ENCODE measurements at regions not wholly inside any gene's neighbourhood (a gene's known extent, or its start where the extent isn't known, plus 50 kb on each side); places are given as distances from the start of the nearest gene placed in this dataset.

DNA sequence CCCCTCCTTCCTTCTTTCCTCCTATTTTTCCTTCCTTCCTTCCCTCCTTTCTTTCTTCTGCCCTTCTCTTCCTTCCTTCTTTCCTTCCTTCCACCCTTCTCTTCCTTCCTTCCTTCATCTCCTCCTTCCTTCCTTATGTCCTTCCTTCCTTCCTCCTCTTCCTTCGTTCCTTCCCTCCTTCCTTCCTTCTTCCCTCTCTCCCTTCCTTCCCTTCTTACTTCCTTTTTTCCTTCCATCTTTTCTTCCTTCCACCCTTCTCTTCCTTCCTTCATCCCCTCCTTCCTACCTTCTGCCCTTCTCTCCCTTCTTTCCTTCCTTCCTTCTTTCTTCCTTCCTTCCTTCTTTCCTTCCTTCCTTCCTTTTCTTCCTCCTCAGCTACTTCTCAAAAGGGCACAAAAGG lies 287.3 kb upstream of the ZNF507 start:
- H2BK12ac ChIP-seq (ENCODE audit: low read length) = no peak overlapping the region
- H2BK5ac ChIP-seq (ENCODE audit: low read length) = no peak overlapping the region
- H2AFZ ChIP-seq (ENCODE audit: low read length) = no peak overlapping the region
- H4K8ac ChIP-seq (ENCODE audit: low read depth, low read length) = no peak overlapping the region
- no peak overlapping the region for H3K14ac ChIP-seq (ENCODE audit: low read length)
- no peak overlapping the region for H3K9ac ChIP-seq (ENCODE audit: low read depth, low read length, poor library complexity)
- no peak overlapping the region for H3K4me2 ChIP-seq (ENCODE audit: insufficient read depth, low read length, poor library complexity, severe bottlenecking)
- H3K18ac ChIP-seq (ENCODE audit: low read length) = no peak overlapping the region
- H3K4ac ChIP-seq (ENCODE audit: low read length) = no peak overlapping the region
- no peaks in the 10 kb centered on the region for H3K36me3 ChIP-seq (replicated peaks in 1 of 2; ENCODE audit: control insufficient read depth in 2 of 2, insufficient read depth in 2 of 2, low read length in 2 of 2)
- no peak overlapping the region for H3K23ac ChIP-seq (ENCODE audit: low read depth, low read length, poor library complexity)
- no peaks in the 10 kb centered on the region for H3K9me3 ChIP-seq (replicated peaks in 1 of 2; ENCODE audit: control insufficient read depth in 2 of 2, insufficient read depth in 1 of 2, low read depth in 1 of 2, low read length in 2 of 2)
- WGBS, 2 donors (ENCODE audit: extremely low coverage in 2 of 2, insufficient read length in 2 of 2, insufficient replicate concordance in 1 of 2) = 40% methylated on average over 1 of the region's 1 CpG; no CpG with 5 or more reads in 1 of the 2 donors
- H3K27ac ChIP-seq (replicated peaks; ENCODE audit: low read length) = no peak overlapping the region
- no peak overlapping the region for H2BK120ac ChIP-seq (ENCODE audit: low read depth, low read length)
- H3K4me3 ChIP-seq (ENCODE audit: low read length in 2 of 2) = no peak overlapping the region
- H3K27me3 ChIP-seq (ENCODE audit: control insufficient read depth in 3 of 3, insufficient read depth in 3 of 3, low read depth in 1 of 3, low read length in 3 of 3) = no peaks in the 10 kb centered on the region
- no peaks in the 10 kb centered on the region for H3K79me1 ChIP-seq (ENCODE audit: low read depth, low read length)
- H2BK15ac ChIP-seq (ENCODE audit: low read length) = no peak overlapping the region
- H4K91ac ChIP-seq (ENCODE audit: low read depth, low read length, poor library complexity) = no peak overlapping the region
- H3K4me1 ChIP-seq (ENCODE audit: control insufficient read depth in 2 of 2, insufficient read depth in 1 of 2, low read depth in 1 of 2, low read length in 2 of 2) = no peaks in the 10 kb centered on the region
- H2AK5ac ChIP-seq (ENCODE audit: low read depth, low read length) = no peak overlapping the region
- DNase-seq (ENCODE audit: low spot score) = no peak

DNA sequence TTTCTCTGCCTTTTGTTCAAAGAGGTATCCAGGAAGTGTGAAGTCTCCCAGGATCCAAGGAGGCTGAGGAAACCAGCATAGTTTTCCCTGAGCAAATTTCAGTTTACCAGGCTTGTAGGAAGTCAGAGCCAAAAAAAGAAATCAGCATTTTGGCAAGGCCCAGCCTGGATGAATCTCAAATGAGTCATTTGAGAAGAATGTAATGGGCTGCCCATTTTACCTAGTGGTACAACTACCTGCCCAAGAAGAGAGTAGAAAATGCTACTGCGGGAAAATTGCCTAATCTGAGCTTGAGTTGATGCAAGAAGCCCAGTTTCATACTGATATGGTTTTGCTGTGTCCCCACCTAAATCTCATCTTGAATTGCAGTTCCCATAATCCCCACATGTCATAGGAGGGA lies 284.1 kb upstream of the ZNF507 start:
- Histone ChIP-seq H2BK12ac (ENCODE audit: low read length) (no peak overlapping the region), H2AK5ac (ENCODE audit: low read depth, low read length) (no peak overlapping the region)
- WGBS, 2 donors (ENCODE audit: extremely low coverage in 2 of 2, insufficient read length in 2 of 2, insufficient replicate concordance in 1 of 2) = no CpG with 5 or more reads among the region's 1 CpG

GRCh38 chr19:32063601-32064000 lies 281.8 kb upstream of the ZNF507 start:
- H4K91ac ChIP-seq (ENCODE audit: low read depth, low read length, poor library complexity) = no peak overlapping the region
- H3K23ac ChIP-seq (ENCODE audit: low read depth, low read length, poor library complexity) = no peak overlapping the region
- H3K4me2 ChIP-seq (ENCODE audit: insufficient read depth, low read length, poor library complexity, severe bottlenecking) = no peak overlapping the region
- H3K27ac ChIP-seq (replicated peaks; ENCODE audit: low read length) = no peak overlapping the region
- H2BK12ac ChIP-seq (ENCODE audit: low read length) = no peak overlapping the region
- H3K4me3 ChIP-seq (ENCODE audit: low read length in 2 of 2) = no peak overlapping the region
- H3K4ac ChIP-seq (ENCODE audit: low read length) = no peak overlapping the region
- no peaks in the 10 kb centered on the region for H3K36me3 ChIP-seq (replicated peaks in 1 of 2; ENCODE audit: control insufficient read depth in 2 of 2, insufficient read depth in 2 of 2, low read length in 2 of 2)
- H2BK5ac ChIP-seq (ENCODE audit: low read length) = no peak overlapping the region
- H4K8ac ChIP-seq (ENCODE audit: low read depth, low read length) = no peak overlapping the region
- H3K27me3 ChIP-seq (ENCODE audit: control insufficient read depth in 3 of 3, insufficient read depth in 3 of 3, low read depth in 1 of 3, low read length in 3 of 3) = no peaks in the 10 kb centered on the region
- H3K18ac ChIP-seq (ENCODE audit: low read length) = no peak overlapping the region
- H2BK120ac ChIP-seq (ENCODE audit: low read depth, low read length) = no peak overlapping the region
- no peaks in the 10 kb centered on the region for H3K79me1 ChIP-seq (ENCODE audit: low read depth, low read length)
- no peak for DNase-seq (ENCODE audit: low spot score)
- no CpG with 5 or more reads among the region's 10 CpGs for WGBS, 2 donors (ENCODE audit: extremely low coverage in 2 of 2, insufficient read length in 2 of 2, insufficient replicate concordance in 1 of 2)
- H3K9ac ChIP-seq (ENCODE audit: low read depth, low read length, poor library complexity) = no peak overlapping the region
- H3K4me1 ChIP-seq (ENCODE audit: control insufficient read depth in 2 of 2, insufficient read depth in 1 of 2, low read depth in 1 of 2, low read length in 2 of 2) = peaks cover 0 to 2% of the 10 kb centered on the region in 2 donors
- H2AK5ac ChIP-seq (ENCODE audit: low read depth, low read length) = no peak overlapping the region
- no peak overlapping the region for H2AFZ ChIP-seq (ENCODE audit: low read length)
- H3K9me3 ChIP-seq (replicated peaks in 1 of 2; ENCODE audit: control insufficient read depth in 2 of 2, insufficient read depth in 1 of 2, low read depth in 1 of 2, low read length in 2 of 2) = no peaks in the 10 kb centered on the region
- no peak overlapping the region for H2BK15ac ChIP-seq (ENCODE audit: low read length)
- H3K14ac ChIP-seq (ENCODE audit: low read length) = no peak overlapping the region

More for the DNA sequence above, 284.1 kb upstream of the ZNF507 start:
- Histone ChIP-seq H3K18ac (ENCODE audit: low read length) (no peak overlapping the region), H3K27ac (replicated peaks; ENCODE audit: low read length) (no peak overlapping the region), H3K23ac (ENCODE audit: low read depth, low read length, poor library complexity) (no peak overlapping the region), H2BK120ac (ENCODE audit: low read depth, low read length) (no peak overlapping the region), H3K27me3 (ENCODE audit: control insufficient read depth in 3 of 3, insufficient read depth in 3 of 3, low read depth in 1 of 3, low read length in 3 of 3) (no peaks in the 10 kb centered on the region), H3K9me3 (replicated peaks in 1 of 2; ENCODE audit: control insufficient read depth in 2 of 2, insufficient read depth in 1 of 2, low read depth in 1 of 2, low read length in 2 of 2) (no peaks in the 10 kb centered on the region), H4K91ac (ENCODE audit: low read depth, low read length, poor library complexity) (no peak overlapping the region), H3K79me1 (ENCODE audit: low read depth, low read length) (no peaks in the 10 kb centered on the region), H3K4me1 (ENCODE audit: control insufficient read depth in 2 of 2, insufficient read depth in 1 of 2, low read depth in 1 of 2, low read length in 2 of 2) (no peaks in the 10 kb centered on the region), H3K36me3 (replicated peaks in 1 of 2; ENCODE audit: control insufficient read depth in 2 of 2, insufficient read depth in 2 of 2, low read length in 2 of 2) (no peaks in the 10 kb centered on the region), H3K14ac (ENCODE audit: low read length) (no peak overlapping the region), H2BK15ac (ENCODE audit: low read length) (no peak overlapping the region), H3K4ac (ENCODE audit: low read length) (no peak overlapping the region), H4K8ac (ENCODE audit: low read depth, low read length) (no peak overlapping the region), H2BK5ac (ENCODE audit: low read length) (no peak overlapping the region), H3K9ac (ENCODE audit: low read depth, low read length, poor library complexity) (no peak overlapping the region), H3K4me2 (ENCODE audit: insufficient read depth, low read length, poor library complexity, severe bottlenecking) (no peak overlapping the region), H2AFZ (ENCODE audit: low read length) (no peak overlapping the region), H3K4me3 (ENCODE audit: low read length in 2 of 2) (no peak overlapping the region)
- DNase-seq (ENCODE audit: low spot score) = no peak

DNA sequence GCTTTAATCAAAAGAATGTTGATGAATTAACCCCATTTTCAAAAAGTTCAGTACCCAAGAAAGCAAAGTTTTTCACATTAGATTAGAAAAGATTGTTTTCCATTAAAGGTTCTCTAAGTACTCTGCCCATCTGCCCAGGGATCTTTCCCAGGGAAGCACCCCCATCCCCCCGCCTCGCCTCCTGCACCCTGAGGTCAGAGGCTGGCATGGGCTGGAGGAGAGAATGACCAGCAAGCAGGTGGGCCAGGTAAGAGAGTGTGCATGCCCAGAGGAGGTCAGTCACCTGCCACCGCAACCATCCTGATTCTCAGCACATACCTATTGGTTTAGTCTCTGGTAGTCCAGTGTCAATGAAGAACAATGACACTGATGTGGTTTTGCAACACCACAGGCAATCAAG lies 279.4 kb upstream of the ZNF507 start:
- Histone ChIP-seq H4K91ac (ENCODE audit: low read depth, low read length, poor library complexity) (no peak overlapping the region), H2BK15ac (ENCODE audit: low read length) (no peak overlapping the region), H2BK120ac (ENCODE audit: low read depth, low read length) (no peak overlapping the region), H3K18ac (ENCODE audit: low read length) (peak overlapping the region; percentile 16), H3K4me3 (ENCODE audit: low read length in 2 of 2) (no peak overlapping the region), H3K4me1 (ENCODE audit: control insufficient read depth in 2 of 2, insufficient read depth in 1 of 2, low read depth in 1 of 2, low read length in 2 of 2) (peaks cover 0 to 2% of the 10 kb centered on the region in 2 donors), H2BK12ac (ENCODE audit: low read length) (no peak overlapping the region), H3K27ac (replicated peaks; ENCODE audit: low read length) (no peak overlapping the region), H3K4me2 (ENCODE audit: insufficient read depth, low read length, poor library complexity, severe bottlenecking) (no peak overlapping the region), H3K9ac (ENCODE audit: low read depth, low read length, poor library complexity) (no peak overlapping the region), H2BK5ac (ENCODE audit: low read length) (no peak overlapping the region), H3K14ac (ENCODE audit: low read length) (no peak overlapping the region), H3K4ac (ENCODE audit: low read length) (no peak overlapping the region), H3K23ac (ENCODE audit: low read depth, low read length, poor library complexity) (no peak overlapping the region), H3K36me3 (replicated peaks in 1 of 2; ENCODE audit: control insufficient read depth in 2 of 2, insufficient read depth in 2 of 2, low read length in 2 of 2) (no peaks in the 10 kb centered on the region), H3K9me3 (replicated peaks in 1 of 2; ENCODE audit: control insufficient read depth in 2 of 2, insufficient read depth in 1 of 2, low read depth in 1 of 2, low read length in 2 of 2) (no peaks in the 10 kb centered on the region), H3K27me3 (ENCODE audit: control insufficient read depth in 3 of 3, insufficient read depth in 3 of 3, low read depth in 1 of 3, low read length in 3 of 3) (no peaks in the 10 kb centered on the region), H2AFZ (ENCODE audit: low read length) (no peak overlapping the region), H2AK5ac (ENCODE audit: low read depth, low read length) (no peak overlapping the region), H3K79me1 (ENCODE audit: low read depth, low read length) (no peaks in the 10 kb centered on the region), H4K8ac (ENCODE audit: low read depth, low read length) (no peak overlapping the region)
- WGBS, 2 donors (ENCODE audit: extremely low coverage in 2 of 2, insufficient read length in 2 of 2, insufficient replicate concordance in 1 of 2) = no CpG with 5 or more reads among the region's 3 CpGs
- DNase-seq (ENCODE audit: low spot score) = no peak

Data from neuronal stem cell (in vitro differentiated cells).